RPMI8226 (cell line): ENCODE measurements at regions not wholly inside any gene's neighbourhood (a gene's known extent, or its start where the extent isn't known, plus 50 kb on each side); places are given as distances from the start of the nearest gene placed in this dataset.
"Not testable (repeated sequence)": the region's sequence is repeated elsewhere in the genome, so short reads cannot be mapped to it uniquely, and the experiment has no call there.

Experiments
- DNase-seq: peaks from one replicate; pipeline ENCODE4 v3.0.0-alpha.2; 2015

GRCh38 chr4:19486400-19486799 is 765.3 kb upstream of the SLIT2 start:
- DNase-seq = no peak

GRCh38 chr4:19478791-19479190 is 772.9 kb upstream of the SLIT2 start:
- DNase-seq = no peak

DNA sequence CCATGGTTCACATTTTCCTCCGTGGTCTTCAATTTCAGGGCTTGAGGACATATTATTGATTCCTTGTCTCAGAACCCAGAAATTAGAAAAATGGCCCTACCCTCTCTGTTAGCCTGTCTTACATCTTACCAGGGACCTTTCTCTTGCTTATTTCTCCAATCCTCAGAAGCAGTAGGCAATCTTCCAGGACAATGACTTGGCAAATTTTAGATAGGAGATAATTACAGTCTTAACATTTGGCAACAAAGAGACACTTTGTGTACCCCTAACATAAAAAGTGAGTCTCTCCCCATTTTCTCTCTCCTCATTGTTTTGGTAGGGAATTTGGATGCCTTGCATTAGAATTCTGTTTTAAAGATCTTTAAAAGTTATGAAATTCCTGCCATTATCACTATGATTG is 778.1 kb upstream of the SLIT2 start:
- DNase-seq = no peak

DNA sequence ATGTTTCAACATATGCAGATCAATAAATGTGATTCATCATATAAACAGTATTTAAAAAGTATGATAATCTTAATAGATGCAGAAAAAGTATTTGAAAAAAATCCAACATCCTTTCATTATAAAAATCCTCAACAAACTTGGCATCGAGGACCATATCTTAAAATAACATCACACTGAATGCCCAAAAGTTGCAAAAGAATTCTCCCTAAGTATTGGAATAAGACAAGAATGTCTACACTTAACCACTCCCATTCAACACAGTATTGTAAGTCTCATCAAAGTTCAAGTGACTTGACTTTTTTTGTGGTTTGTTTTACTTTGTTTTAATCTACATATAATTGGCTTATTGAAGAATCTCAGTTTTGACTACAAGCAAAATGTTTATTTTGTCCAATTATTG is 779.0 kb upstream of the SLIT2 start:
- DNase-seq = no peak

DNA sequence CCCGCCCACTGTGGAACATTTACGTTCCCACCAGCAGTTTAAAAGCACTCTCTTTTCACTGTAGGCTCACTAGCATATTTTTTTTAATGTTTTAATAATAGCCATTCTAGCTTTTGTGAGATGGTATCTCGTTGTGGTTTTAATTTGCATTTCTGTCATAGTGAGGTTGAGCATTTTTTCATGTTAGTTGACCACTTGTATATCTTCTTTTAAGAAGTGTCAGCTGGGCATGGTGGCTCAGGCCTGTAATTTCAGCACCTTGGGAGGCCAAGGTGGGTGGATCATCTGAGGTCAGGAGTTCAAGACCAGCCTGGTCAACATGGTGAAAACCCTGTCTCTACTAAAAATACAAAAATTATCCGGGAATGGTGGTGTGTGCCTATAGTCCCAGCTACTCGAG is 781.7 kb upstream of the SLIT2 start:
- DNase-seq = not testable (repeated sequence)

DNA sequence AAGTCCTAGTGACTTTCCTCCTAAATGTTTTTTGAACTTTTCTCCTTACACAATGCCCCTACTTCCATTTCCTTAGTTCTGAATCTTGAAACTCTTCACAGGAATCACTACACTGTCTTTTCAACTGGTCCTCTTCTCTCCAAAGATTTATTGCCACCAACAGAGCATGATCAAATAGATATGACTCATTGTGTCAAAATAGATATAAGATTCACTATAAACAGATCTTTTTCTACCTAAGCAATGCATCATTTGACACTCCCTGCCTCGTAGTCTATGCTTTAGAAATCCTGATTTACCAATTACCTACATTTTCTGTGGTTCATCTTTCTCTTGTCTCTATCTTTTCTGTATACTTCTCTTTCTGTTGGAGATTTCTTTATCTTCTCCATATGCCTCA is 789.6 kb upstream of the SLIT2 start:
- DNase-seq = no peak

DNA sequence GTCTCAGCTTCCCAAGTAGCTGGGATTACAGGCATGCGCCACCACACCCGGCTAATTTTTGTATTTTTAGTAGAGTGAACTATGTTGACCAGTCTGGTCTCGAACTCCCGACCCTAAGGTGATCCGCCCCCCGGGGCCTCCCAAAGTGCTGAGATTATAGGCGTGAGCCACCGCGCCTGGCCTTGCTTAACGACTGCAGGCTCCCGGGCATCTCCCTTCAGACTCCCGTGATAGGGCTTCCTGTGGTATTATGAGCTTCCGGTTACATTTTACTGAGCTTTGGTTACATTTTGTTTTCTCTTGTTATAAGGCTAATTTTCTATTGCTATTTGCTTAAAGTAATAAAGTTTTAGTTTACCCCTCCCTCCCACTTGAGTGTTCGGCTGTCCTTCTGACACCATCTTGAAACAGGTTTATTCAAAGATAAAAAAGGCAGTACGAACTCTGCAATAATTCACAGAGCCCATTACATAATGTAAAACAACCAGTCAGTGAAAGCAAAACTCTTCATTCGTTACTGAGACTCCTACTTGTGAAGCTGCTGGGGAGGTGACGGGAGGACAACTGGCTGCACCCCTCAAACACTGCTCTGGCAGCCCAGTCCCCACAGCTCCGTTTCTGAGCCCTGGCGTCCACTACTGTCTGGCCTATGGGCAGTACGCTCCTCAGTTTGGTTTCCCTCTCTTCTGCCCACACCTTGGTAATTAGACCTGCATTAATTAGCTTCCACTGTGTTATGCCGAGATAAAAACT is 795.7 kb upstream of the SLIT2 start:
- DNase-seq = peak; percentile 54

DNA sequence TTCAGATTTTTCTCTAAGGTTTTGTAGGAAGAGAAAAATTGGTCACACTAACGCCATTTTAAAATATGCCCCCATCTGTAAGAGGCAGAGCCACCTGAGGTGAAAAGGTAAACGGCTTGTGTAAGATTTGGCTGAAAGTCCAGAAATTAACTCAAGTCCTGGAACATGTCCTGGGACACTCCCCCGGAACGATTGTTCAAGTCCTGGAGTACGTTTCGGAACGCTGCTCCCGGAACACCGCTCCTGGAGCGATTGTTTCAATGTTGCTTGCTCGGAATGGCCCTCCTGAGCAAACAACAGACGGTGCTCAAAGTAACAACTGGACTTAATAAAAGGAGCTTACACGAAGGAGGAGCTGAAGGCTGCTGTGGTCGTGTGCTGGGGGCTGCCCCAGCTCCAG is 796.5 kb upstream of the SLIT2 start:
- DNase-seq = peak; percentile 37

DNA sequence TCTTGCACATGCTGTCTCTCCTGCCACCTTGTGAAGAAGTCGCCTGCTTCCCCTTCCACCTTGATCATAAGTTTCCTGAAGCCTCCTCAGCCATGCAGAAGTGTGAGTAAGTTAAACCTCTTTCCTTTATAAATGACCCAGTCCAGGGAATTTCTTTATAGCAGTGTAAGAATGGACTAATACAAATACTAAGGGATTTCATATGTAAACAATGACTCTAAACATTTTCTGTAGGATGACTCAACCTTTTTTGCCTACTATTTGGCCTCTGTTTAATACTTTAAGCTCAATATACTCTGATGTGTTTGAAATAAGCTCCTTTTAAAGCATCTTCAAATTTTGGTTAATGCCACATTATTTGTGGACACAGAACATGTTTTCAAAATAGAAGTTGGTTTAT is 813.5 kb upstream of the SLIT2 start:
- DNase-seq = no peak

GRCh38 chr4:19437008-19437407 is 814.7 kb upstream of the SLIT2 start:
- DNase-seq = no peak

DNA sequence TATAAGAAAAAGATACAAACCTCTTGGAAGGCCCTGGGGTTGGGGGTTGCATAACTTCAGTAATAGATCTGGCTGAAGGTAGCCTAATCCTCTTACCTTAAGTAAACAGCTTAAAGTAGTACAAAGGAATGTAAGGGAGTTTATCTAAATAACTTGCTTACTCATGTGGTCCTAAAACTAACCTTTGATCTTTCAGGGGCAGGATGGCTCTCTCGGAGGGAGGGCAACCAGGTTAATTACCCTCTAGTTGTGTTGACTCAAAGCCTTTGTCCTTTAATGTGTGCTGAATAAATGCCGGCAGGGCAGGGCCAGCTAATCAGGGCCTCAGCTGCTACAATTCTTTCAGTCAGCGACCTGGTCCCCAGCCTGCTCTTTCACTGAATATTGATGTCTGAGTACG is 822.0 kb upstream of the SLIT2 start:
- DNase-seq = no peak

GRCh38 chr4:19425146-19425545 is 826.6 kb upstream of the SLIT2 start:
- DNase-seq = no peak

DNA sequence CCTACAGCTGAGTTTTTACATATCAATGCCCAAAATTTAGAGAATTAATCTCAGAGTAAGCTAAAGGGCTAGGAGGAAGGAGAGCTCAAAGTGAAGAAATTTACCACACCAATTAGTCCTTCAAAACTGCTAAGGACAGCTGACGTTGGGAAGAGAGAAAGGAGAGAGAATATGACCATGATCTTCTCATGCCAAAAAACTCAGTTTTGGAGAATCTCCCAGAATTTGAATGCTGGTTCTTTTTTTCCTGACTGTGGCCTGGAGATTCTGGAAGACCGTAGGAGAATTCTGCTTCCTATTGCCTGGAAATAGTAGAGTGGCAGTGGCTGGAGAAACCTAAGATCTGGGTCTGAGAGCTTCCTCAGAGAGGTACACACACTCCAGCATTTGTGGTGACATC is 834.4 kb upstream of the SLIT2 start:
- no peak for DNase-seq

GRCh38 chr4:19416146-19416545 is 835.6 kb upstream of the SLIT2 start:
- no peak for DNase-seq

DNA sequence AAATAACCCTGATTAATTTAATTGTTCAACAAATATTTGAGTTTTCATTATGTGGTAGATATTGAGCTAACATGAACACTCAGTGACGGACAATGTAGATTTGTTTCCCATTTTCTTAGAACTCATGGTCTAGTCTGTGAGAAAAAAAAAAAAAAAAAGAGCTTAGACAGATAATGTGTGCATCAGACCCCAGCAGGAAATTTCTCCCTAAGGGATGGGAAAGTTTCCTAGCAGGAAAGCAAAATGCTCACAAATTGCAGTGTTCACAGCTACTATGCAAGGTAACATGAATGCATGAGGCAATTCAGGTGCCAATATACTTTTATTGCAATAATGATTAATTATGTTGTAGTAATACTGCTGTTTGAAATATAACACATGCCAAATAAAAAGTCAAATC is 843.2 kb upstream of the SLIT2 start:
- DNase-seq = no peak

DNA sequence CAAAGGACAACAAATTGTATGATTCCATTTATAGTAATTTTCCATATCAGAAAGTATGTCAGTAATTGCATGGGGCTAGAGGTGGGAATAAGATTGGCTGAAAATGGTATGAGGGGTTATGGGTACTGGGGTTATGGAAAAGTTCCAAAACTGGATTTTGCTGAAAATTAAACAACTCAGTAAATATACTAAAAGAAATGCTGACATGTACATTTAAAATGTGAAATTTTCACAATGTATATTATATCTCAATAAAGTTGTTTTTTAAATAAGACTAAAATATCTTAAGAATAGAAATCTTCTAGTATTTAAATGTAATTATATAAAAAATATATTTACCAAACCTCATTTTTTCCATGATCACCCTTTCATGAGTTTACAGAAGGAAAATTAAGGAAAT is 844.9 kb upstream of the SLIT2 start:
- DNase-seq = no peak

- no peak for DNase-seq
These were observed 847.8 kb upstream of the SLIT2 start for GRCh38 chr4:19403786-19404370.

DNA sequence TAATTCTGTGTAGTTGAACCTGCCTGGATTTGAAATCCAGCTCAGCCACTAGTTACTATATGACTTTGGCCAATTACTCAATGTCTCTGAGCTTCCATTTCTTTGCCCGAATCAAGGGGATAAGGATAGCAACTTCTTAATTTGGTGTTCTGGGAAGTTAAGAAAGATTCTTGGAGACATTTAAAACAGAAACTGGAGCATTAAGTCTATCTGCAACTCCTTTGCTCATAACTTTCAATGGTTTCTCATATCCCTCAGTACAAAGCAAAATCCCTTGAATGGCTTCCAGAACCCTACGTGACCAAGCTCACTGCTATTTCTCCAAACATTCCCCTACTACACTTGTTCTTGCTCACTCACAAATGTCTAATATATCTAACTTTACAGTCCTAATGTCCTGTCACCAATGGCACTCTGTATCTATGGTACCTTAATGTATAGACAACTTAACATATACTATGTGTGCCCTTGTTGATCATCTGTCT is 849.1 kb upstream of the SLIT2 start:
- DNase-seq = no peak

- DNase-seq = no peak
These were observed 850.2 kb upstream of the SLIT2 start for GRCh38 chr4:19401301-19402080.

GRCh38 chr4:19400820-19401219 is 850.9 kb upstream of the SLIT2 start:
- DNase-seq = no peak

- DNase-seq = no peak
These were observed 852.7 kb upstream of the SLIT2 start for GRCh38 chr4:19399001-19399400.

DNA sequence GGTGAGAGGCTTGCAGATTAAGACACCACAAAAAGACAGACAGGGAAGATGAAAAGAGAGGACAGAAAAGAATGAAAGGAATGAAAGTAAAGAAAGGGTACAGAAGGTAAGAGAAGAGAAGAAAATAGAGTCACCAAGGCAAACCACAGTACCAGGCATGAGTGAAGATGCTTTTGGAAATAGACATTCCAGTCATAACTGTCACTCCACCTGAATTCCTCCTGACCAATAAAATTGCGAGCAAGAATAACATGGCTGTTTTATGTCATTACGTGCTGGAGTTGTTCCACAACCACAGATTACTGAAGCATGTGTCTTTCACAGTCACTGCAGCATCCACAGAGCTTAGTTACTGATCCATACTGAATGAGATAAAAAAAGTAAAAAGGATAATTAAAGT is 864.9 kb upstream of the SLIT2 start:
- DNase-seq = no peak

DNA sequence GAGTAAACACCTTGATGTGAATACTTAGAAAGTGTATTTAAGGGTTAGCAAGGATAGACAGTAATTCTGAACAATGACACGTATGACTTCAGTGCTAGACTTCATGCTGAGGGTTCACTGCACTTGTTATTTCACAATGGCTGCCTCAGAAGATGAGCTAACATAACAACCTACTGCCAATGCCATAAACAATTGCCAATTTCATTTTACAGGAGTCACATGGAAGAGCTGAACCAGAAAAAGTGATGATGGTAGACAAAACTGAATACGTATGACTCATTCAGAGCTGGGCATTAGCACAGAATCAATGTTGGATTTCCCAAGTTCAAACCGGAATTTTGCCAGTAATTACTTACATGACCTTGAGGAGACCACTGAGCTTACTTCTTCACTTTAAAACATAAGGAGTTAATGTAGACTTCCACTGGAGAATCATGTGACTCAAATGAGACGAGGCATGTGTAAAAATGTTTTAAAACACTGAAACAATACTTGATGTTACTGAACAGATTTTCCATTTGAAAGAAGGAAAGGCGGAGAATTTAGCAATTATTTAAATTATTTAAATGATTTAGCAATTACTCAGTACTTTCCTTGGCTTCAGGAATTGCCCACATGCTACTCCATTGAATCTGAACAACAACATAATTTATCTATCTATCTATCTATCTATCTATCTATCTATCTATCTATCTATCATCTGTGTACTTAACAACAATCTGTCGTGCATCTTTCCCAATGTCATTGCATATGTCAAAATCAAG is 868.5 kb upstream of the SLIT2 start:
- DNase-seq = no peak
